ENCODE measurements at regions not wholly inside any gene's neighbourhood (a gene's known extent, or its start where the extent isn't known, plus 50 kb on each side); places are given as distances from the start of the nearest gene placed in this dataset.

- H3K27ac ChIP-seq (ENCODE audit: low read depth in 2 of 2, low read length in 2 of 2): no peak overlapping the region
- H3K4me3 ChIP-seq (ENCODE audit: low read length in 3 of 3): no peak overlapping the region
- H3K9me3 ChIP-seq (ENCODE audit: control insufficient read depth in 2 of 3, insufficient read depth in 1 of 3, low read length in 3 of 3): no peaks in the 10 kb centered on the region
- no peaks in the 10 kb centered on the region for H3K36me3 ChIP-seq (ENCODE audit: control insufficient read depth in 2 of 3, insufficient read depth in 3 of 3, low read length in 3 of 3)
- TF ChIP-seq, protein P1, sequence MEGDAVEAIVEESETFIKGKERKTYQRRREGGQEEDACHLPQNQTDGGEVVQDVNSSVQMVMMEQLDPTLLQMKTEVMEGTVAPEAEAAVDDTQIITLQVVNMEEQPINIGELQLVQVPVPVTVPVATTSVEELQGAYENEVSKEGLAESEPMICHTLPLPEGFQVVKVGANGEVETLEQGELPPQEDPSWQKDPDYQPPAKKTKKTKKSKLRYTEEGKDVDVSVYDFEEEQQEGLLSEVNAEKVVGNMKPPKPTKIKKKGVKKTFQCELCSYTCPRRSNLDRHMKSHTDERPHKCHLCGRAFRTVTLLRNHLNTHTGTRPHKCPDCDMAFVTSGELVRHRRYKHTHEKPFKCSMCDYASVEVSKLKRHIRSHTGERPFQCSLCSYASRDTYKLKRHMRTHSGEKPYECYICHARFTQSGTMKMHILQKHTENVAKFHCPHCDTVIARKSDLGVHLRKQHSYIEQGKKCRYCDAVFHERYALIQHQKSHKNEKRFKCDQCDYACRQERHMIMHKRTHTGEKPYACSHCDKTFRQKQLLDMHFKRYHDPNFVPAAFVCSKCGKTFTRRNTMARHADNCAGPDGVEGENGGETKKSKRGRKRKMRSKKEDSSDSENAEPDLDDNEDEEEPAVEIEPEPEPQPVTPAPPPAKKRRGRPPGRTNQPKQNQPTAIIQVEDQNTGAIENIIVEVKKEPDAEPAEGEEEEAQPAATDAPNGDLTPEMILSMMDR (IDR thresholded peaks at IDR 0.05; ENCODE audit: borderline replicate concordance, extremely low read depth, insufficient read depth): no peak
- no peak overlapping the region for H3K9ac ChIP-seq (ENCODE audit: low read length in 3 of 3)
- no peaks in the 10 kb centered on the region for H3K4me1 ChIP-seq (ENCODE audit: control insufficient read depth in 2 of 3, insufficient read depth in 2 of 3, low read depth in 1 of 3, low read length in 3 of 3)
- intact Hi-C loops (cut with DNase I): no loop called here
- no peak for DNase-seq
- no peak for FAIRE-seq
- no peaks in the 10 kb centered on the region for H3K27me3 ChIP-seq (ENCODE audit: control insufficient read depth, insufficient read depth, low read length)
Observed at GRCh38 chr7:47204709-47205108, 377.2 kb downstream of the TNS3 start.

GRCh38 chr7:47202146-47202783, 379.6 kb downstream of the TNS3 start:
- Histone ChIP-seq H3K9me3 (ENCODE audit: control insufficient read depth in 2 of 3, insufficient read depth in 1 of 3, low read length in 3 of 3) (no peaks in the 10 kb centered on the region), H3K4me1 (ENCODE audit: control insufficient read depth in 2 of 3, insufficient read depth in 2 of 3, low read depth in 1 of 3, low read length in 3 of 3) (no peaks in the 10 kb centered on the region), H3K9ac (ENCODE audit: low read length in 3 of 3) (no peak overlapping the region), H3K27ac (ENCODE audit: low read depth in 2 of 2, low read length in 2 of 2) (no peak overlapping the region), H3K36me3 (ENCODE audit: control insufficient read depth in 2 of 3, insufficient read depth in 3 of 3, low read length in 3 of 3) (no peaks in the 10 kb centered on the region), H3K27me3 (ENCODE audit: control insufficient read depth, insufficient read depth, low read length) (no peaks in the 10 kb centered on the region), H3K4me3 (ENCODE audit: low read length in 3 of 3) (no peak overlapping the region)
- FAIRE-seq (no peak), DNase-seq (no peak)
- TF ChIP-seq, protein P1 (IDR thresholded peaks at IDR 0.05; ENCODE audit: borderline replicate concordance, extremely low read depth, insufficient read depth): no peak
- intact Hi-C loops (cut with DNase I): no loop called here

- no peak overlapping the region for H3K4me3 ChIP-seq (ENCODE audit: low read length in 3 of 3)
- intact Hi-C loops (cut with DNase I): no loop called here
- FAIRE-seq: no peak
- H3K4me1 ChIP-seq (ENCODE audit: control insufficient read depth in 2 of 3, insufficient read depth in 2 of 3, low read depth in 1 of 3, low read length in 3 of 3): no peaks in the 10 kb centered on the region
- no peak overlapping the region for H3K9ac ChIP-seq (ENCODE audit: low read length in 3 of 3)
- H3K27me3 ChIP-seq (ENCODE audit: control insufficient read depth, insufficient read depth, low read length): no peaks in the 10 kb centered on the region
- TF ChIP-seq, protein P1 (IDR thresholded peaks at IDR 0.05; ENCODE audit: borderline replicate concordance, extremely low read depth, insufficient read depth): no peak
- H3K27ac ChIP-seq (ENCODE audit: low read depth in 2 of 2, low read length in 2 of 2): no peak overlapping the region
- H3K36me3 ChIP-seq (ENCODE audit: control insufficient read depth in 2 of 3, insufficient read depth in 3 of 3, low read length in 3 of 3): no peaks in the 10 kb centered on the region
- DNase-seq: no peak
- H3K9me3 ChIP-seq (ENCODE audit: control insufficient read depth in 2 of 3, insufficient read depth in 1 of 3, low read length in 3 of 3): no peaks in the 10 kb centered on the region
Observed at GRCh38 chr7:47198159-47198558, 383.8 kb downstream of the TNS3 start.

- TF ChIP-seq, protein P1 (IDR thresholded peaks at IDR 0.05; ENCODE audit: borderline replicate concordance, extremely low read depth, insufficient read depth): no peak
- FAIRE-seq (no peak), DNase-seq (no peak)
- H3K27me3 ChIP-seq (ENCODE audit: control insufficient read depth, insufficient read depth, low read length): no peaks in the 10 kb centered on the region
- H3K9me3 ChIP-seq (ENCODE audit: control insufficient read depth in 2 of 3, insufficient read depth in 1 of 3, low read length in 3 of 3): no peaks in the 10 kb centered on the region
- H3K27ac ChIP-seq (ENCODE audit: low read depth in 2 of 2, low read length in 2 of 2): no peak overlapping the region
- intact Hi-C loops (cut with DNase I): no loop called here
- no peak overlapping the region for H3K9ac ChIP-seq (ENCODE audit: low read length in 3 of 3)
- H3K4me3 ChIP-seq (ENCODE audit: low read length in 3 of 3): no peak overlapping the region
- H3K4me1 ChIP-seq (ENCODE audit: control insufficient read depth in 2 of 3, insufficient read depth in 2 of 3, low read depth in 1 of 3, low read length in 3 of 3): no peaks in the 10 kb centered on the region
- H3K36me3 ChIP-seq (ENCODE audit: control insufficient read depth in 2 of 3, insufficient read depth in 3 of 3, low read length in 3 of 3): no peaks in the 10 kb centered on the region
Observed at GRCh38 chr7:47197486-47197885, 384.4 kb downstream of the TNS3 start.
